HEK293T (cell line): ENCODE measurements at regions not wholly inside any gene's neighbourhood (a gene's known extent, or its start where the extent isn't known, plus 50 kb on each side); places are given as distances from the start of the nearest gene placed in this dataset.
A peak's percentile ranks its signal among the peaks of the same experiment; 100 is the strongest.

ENCODE experiments used
- BHLHE40 ChIP-seq: fragments of 450-650 bp; IDR thresholded peaks from 2 replicates; pipeline ENCODE4 v1.6.1; 2016; ENCODE audit warnings: mild to moderate bottlenecking, moderate library complexity, borderline replicate concordance
- CTBP1 ChIP-seq: fragments of 450-650 bp; IDR thresholded peaks from 2 replicates; pipeline ENCODE4 v1.6.1; 2016; ENCODE audit warnings: borderline replicate concordance
- ELF4 ChIP-seq: fragments of 450-650 bp; IDR thresholded peaks from 2 replicates; pipeline ENCODE4 v1.6.1; 2017; ENCODE audit warnings: antibody characterized with exemption
- HDGF ChIP-seq: fragments of 450-650 bp; IDR thresholded peaks from 2 replicates; pipeline ENCODE4 v1.6.1; 2017; ENCODE audit warnings: antibody characterized with exemption, borderline replicate concordance
- LEF1 ChIP-seq: fragments of 450-650 bp; IDR thresholded peaks from 2 replicates; pipeline ENCODE4 v1.6.1; 2017; ENCODE audit warnings: mild to moderate bottlenecking, borderline replicate concordance
- SP1 ChIP-seq: fragments of 450-650 bp; IDR thresholded peaks from 2 replicates; pipeline ENCODE4 v1.6.1; 2017
- SUZ12 ChIP-seq: fragments of 450-650 bp; IDR thresholded peaks from 2 replicates; pipeline ENCODE4 v1.6.1; 2016; ENCODE audit warnings: mild to moderate bottlenecking
- TARDBP ChIP-seq: fragments of 450-650 bp; IDR thresholded peaks from 2 replicates; pipeline ENCODE4 v1.6.1; 2016
- TF ChIP-seq, protein P1 (sequence below): fragments of 450-650 bp; IDR thresholded peaks from 2 replicates; pipeline ENCODE4 v1.6.1; 2016

DNA sequence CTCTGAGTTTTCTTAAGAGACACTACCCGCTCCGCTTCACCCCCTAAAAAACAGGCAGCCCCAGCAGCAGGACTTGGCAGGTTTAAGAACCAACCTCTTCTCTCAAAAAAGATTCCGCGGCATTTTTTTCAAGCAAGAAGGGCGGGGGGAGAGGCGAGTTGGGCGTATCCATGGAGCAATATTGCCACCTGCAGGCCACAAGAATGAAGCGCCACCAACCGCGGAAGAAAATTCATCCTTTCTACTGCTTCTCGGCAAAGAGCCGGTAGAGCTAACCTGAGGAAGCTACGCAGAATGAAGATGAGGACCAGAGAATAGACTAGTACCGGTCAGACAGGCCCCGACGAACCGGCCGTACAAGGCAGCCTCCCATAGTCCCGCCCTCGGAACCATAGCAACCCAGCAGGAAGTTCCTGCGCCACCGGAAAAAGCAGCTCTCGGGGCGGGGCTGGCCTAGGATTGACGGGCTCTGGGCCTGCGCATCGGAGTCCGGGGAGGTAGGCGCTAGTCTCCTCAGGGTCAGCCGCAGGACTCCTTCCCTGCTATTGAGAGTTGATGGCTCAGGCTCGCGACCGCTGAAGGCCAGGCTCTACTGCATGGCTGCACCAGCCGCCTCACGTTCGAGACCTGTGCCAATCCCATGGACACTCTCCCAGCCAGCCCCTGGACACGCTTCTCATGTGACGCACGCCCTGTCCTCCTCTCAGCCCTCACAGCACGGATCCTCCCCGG is 76.9 kb downstream of the MAGED4 start:
- TF ChIP-seq SUZ12, result no peak
- TF ChIP-seq, protein P1, sequence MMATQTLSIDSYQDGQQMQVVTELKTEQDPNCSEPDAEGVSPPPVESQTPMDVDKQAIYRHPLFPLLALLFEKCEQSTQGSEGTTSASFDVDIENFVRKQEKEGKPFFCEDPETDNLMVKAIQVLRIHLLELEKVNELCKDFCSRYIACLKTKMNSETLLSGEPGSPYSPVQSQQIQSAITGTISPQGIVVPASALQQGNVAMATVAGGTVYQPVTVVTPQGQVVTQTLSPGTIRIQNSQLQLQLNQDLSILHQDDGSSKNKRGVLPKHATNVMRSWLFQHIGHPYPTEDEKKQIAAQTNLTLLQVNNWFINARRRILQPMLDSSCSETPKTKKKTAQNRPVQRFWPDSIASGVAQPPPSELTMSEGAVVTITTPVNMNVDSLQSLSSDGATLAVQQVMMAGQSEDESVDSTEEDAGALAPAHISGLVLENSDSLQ, result peak; percentile 96
- TF ChIP-seq SP1, result no peak
- TF ChIP-seq LEF1, result no peak
- no peak for TF ChIP-seq HDGF
- TF ChIP-seq BHLHE40, result no peak
- no peak for TF ChIP-seq ELF4
- TF ChIP-seq TARDBP, result no peak
- no peak for TF ChIP-seq CTBP1
